GM21619 (cell line): ENCODE measurements at regions not wholly inside any gene's neighbourhood (a gene's known extent, or its start where the extent isn't known, plus 50 kb on each side); places are given as distances from the start of the nearest gene placed in this dataset.

Experiments used
- ATAC-seq: cut with Tn5 transposase; IDR thresholded peaks from one replicate; pipeline ENCODE4 v1.9.1; 2021; ENCODE audit not compliant: unreplicated experiment

- no peak for ATAC-seq
Measured at GRCh38 chr7:45447296-45447695, 126.9 kb upstream of the ADCY1 start.

- ATAC-seq: no peak
Measured at GRCh38 chr7:45450571-45451204, 123.5 kb upstream of the ADCY1 start.

- no peak for ATAC-seq
Measured at GRCh38 chr7:45451342-45452035, 122.7 kb upstream of the ADCY1 start.

- no peak for ATAC-seq
Measured at GRCh38 chr7:45454771-45455170, 119.4 kb upstream of the ADCY1 start.

- no peak for ATAC-seq
Measured at GRCh38 chr7:45455662-45456061, 118.5 kb upstream of the ADCY1 start.

GRCh38 chr7:45456105-45456504 lies 118.1 kb upstream of the ADCY1 start:
- no peak for ATAC-seq

GRCh38 chr7:45456747-45457524 lies 117.2 kb upstream of the ADCY1 start:
- no peak for ATAC-seq

- no peak for ATAC-seq
Measured at GRCh38 chr7:45457591-45457990, 116.6 kb upstream of the ADCY1 start.

GRCh38 chr7:45459476-45459875 lies 114.7 kb upstream of the ADCY1 start:
- ATAC-seq: no peak

GRCh38 chr7:45460379-45460778 lies 113.8 kb upstream of the ADCY1 start:
- ATAC-seq: no peak

GRCh38 chr7:45461026-45461425 lies 113.1 kb upstream of the ADCY1 start:
- ATAC-seq: no peak

- no peak for ATAC-seq
Measured at GRCh38 chr7:45469103-45469502, 105.1 kb upstream of the ADCY1 start.

- no peak for ATAC-seq
Measured at GRCh38 chr7:45470031-45470430, 104.1 kb upstream of the ADCY1 start.

GRCh38 chr7:45479781-45480180 lies 94.4 kb upstream of the ADCY1 start:
- no peak for ATAC-seq

GRCh38 chr7:45482451-45482850 lies 91.7 kb upstream of the ADCY1 start:
- ATAC-seq: no peak

- ATAC-seq: no peak
Measured at GRCh38 chr7:45484094-45484493, 90.1 kb upstream of the ADCY1 start.

- no peak for ATAC-seq
Measured at GRCh38 chr7:45486575-45486974, 87.6 kb upstream of the ADCY1 start.

- ATAC-seq: no peak
Measured at GRCh38 chr7:45494885-45495284, 79.3 kb upstream of the ADCY1 start.

- no peak for ATAC-seq
Measured at GRCh38 chr7:45495618-45496017, 78.5 kb upstream of the ADCY1 start.

- no peak for ATAC-seq
Measured at GRCh38 chr7:45500257-45500656, 73.9 kb upstream of the ADCY1 start.

- ATAC-seq: no peak
Measured at GRCh38 chr7:45501791-45502190, 72.4 kb upstream of the ADCY1 start.

GRCh38 chr7:45506059-45506458 lies 68.1 kb upstream of the ADCY1 start:
- ATAC-seq: no peak
